H9 (cell line): ENCODE measurements at regions not wholly inside any gene's neighbourhood (a gene's known extent, or its start where the extent isn't known, plus 50 kb on each side); places are given as distances from the start of the nearest gene placed in this dataset.

ENCODE experiments used
- DNase-seq: peaks from one replicate; pipeline ENCODE4 v3.0.0-alpha.2; 2017
- H2AFZ ChIP-seq: one replicate; pipeline ENCODE4 v1.6.1; 2013; ENCODE audit warnings: mild to moderate bottlenecking, low read length, control low read depth, moderate library complexity
- H2AK5ac ChIP-seq: 2 replicates; pipeline ENCODE4 v1.6.1; 2013; ENCODE audit warnings: low read length, control low read depth, mixed read lengths; ENCODE audit not compliant: insufficient read length
- H2BK120ac ChIP-seq: one replicate; pipeline ENCODE4 v1.6.1; 2013; ENCODE audit warnings: low read depth, mild to moderate bottlenecking, low read length, control low read depth, inconsistent platforms; ENCODE audit not compliant: poor library complexity, severe bottlenecking
- H2BK12ac ChIP-seq: 2 replicates; pipeline ENCODE4 v1.6.1; 2013; ENCODE audit warnings: low read length, control low read depth, mixed read lengths, low read depth; ENCODE audit not compliant: insufficient read length
- H2BK15ac ChIP-seq: 2 replicates; pipeline ENCODE4 v1.6.1; 2013; ENCODE audit warnings: low read depth, low read length, control low read depth
- H2BK20ac ChIP-seq: one replicate; pipeline ENCODE4 v1.6.1; 2013; ENCODE audit warnings: low read depth, mild to moderate bottlenecking, low read length, control low read depth, inconsistent platforms; ENCODE audit not compliant: poor library complexity, severe bottlenecking
- H2BK5ac ChIP-seq: 2 replicates; pipeline ENCODE4 v1.6.1; 2013; ENCODE audit warnings: low read length, control low read depth, mixed read lengths; ENCODE audit not compliant: insufficient read length
- H3K14ac ChIP-seq: 2 replicates; pipeline ENCODE4 v1.6.1; 2013; ENCODE audit warnings: low read length, control low read depth; ENCODE audit not compliant: insufficient read depth
- H3K18ac ChIP-seq: 2 replicates; pipeline ENCODE4 v1.6.1; 2013; ENCODE audit warnings: low read depth, mild to moderate bottlenecking, mixed read lengths, low read length, control low read depth; ENCODE audit not compliant: insufficient read length
- H3K23ac ChIP-seq: 2 replicates; pipeline ENCODE4 v1.6.1; 2013; ENCODE audit warnings: low read length, control low read depth, mixed read lengths, low read depth; ENCODE audit not compliant: insufficient read length
- H3K23me2 ChIP-seq: 2 replicates; pipeline ENCODE4 v1.6.1; 2013; ENCODE audit warnings: low read depth, mild to moderate bottlenecking, mixed read lengths, low read length, control low read depth; ENCODE audit not compliant: insufficient read length, poor library complexity, severe bottlenecking
- H3K27ac ChIP-seq: 2 replicates; pipeline ENCODE4 v1.5.1; 2013; ENCODE audit warnings: low read length, control low read depth, mixed read lengths, low read depth; ENCODE audit not compliant: insufficient read length
- H3K27me3 ChIP-seq: 2 replicates; pipeline ENCODE4 v1.6.1; 2013; ENCODE audit warnings: low read length, control low read depth, inconsistent platforms; ENCODE audit not compliant: insufficient read depth
- H3K4ac ChIP-seq: 2 replicates; pipeline ENCODE4 v1.6.1; 2013; ENCODE audit warnings: low read depth, mild to moderate bottlenecking, control low read depth, inconsistent platforms, low read length, moderate library complexity
- H3K4me1 ChIP-seq: 2 replicates; pipeline ENCODE4 v1.6.1; 2013; ENCODE audit warnings: low read length, control low read depth, inconsistent platforms; ENCODE audit not compliant: insufficient read depth
- H3K4me2 ChIP-seq: 2 replicates; pipeline ENCODE4 v1.6.1; 2013; ENCODE audit warnings: low read length, control low read depth, mixed read lengths; ENCODE audit not compliant: insufficient read length, insufficient read depth
- H3K56ac ChIP-seq: 2 replicates; pipeline ENCODE4 v1.6.1; 2013; ENCODE audit warnings: low read depth, mild to moderate bottlenecking, mixed read lengths, low read length, control low read depth; ENCODE audit not compliant: insufficient read length
- H3K79me1 ChIP-seq: 2 replicates; pipeline ENCODE4 v1.6.1; 2013; ENCODE audit warnings: low read depth, mild to moderate bottlenecking, moderate library complexity, low read length, control low read depth, inconsistent platforms; ENCODE audit not compliant: insufficient read depth, poor library complexity, severe bottlenecking
- H3K79me2 ChIP-seq: 2 replicates; pipeline ENCODE4 v1.6.1; 2013; ENCODE audit warnings: low read length, control low read depth, inconsistent platforms; ENCODE audit not compliant: insufficient read depth
- H3K9ac ChIP-seq: 2 replicates; pipeline ENCODE4 v1.6.1; 2013; ENCODE audit warnings: low read length, control low read depth, mixed read lengths; ENCODE audit not compliant: insufficient read length; ENCODE audit errors: extremely low read depth
- H3K9me3 ChIP-seq: one replicate; pipeline ENCODE4 v1.6.1; 2013; ENCODE audit warnings: low read depth, low read length, inconsistent platforms; ENCODE audit not compliant: control insufficient read depth
- H3T11ph ChIP-seq: one replicate; pipeline ENCODE4 v1.6.1; 2013; ENCODE audit warnings: mild to moderate bottlenecking, low read length, control low read depth, inconsistent platforms
- H4K20me1 ChIP-seq: one replicate; pipeline ENCODE4 v1.6.1; 2013; ENCODE audit not compliant: control insufficient read depth, insufficient read length, insufficient read depth
- H4K5ac ChIP-seq: 2 replicates; pipeline ENCODE4 v1.6.1; 2013; ENCODE audit warnings: low read depth, mild to moderate bottlenecking, mixed read lengths, low read length, control low read depth; ENCODE audit not compliant: insufficient read length
- H4K8ac ChIP-seq: replicated peaks from 2 replicates; pipeline ENCODE4 v1.6.1; 2013; ENCODE audit warnings: low read length, control low read depth, mixed read lengths, low read depth; ENCODE audit not compliant: insufficient read length
- H4K91ac ChIP-seq: 2 replicates; pipeline ENCODE4 v1.6.1; 2013; ENCODE audit warnings: low read depth, mild to moderate bottlenecking, moderate library complexity, mixed read lengths, low read length, control low read depth; ENCODE audit not compliant: insufficient read length
- H3K27ac Mint-ChIP-seq, 3 experiments: 2 replicates in 2 of 3; 3 replicates in 1 of 3; pipeline ENCODE4 v1.8.0; 2020 to 2021; ENCODE audit warnings: mixed read lengths in 3 of 3, mild to moderate bottlenecking in 1 of 3, moderate library complexity in 1 of 3
- H3K27me3 Mint-ChIP-seq: 2 replicates; pipeline ENCODE4 v1.8.0; 2021; ENCODE audit warnings: low read depth, mild to moderate bottlenecking, moderate library complexity, mixed read lengths
- H3K36me3 Mint-ChIP-seq, 3 experiments: 2 replicates in 2 of 3; 3 replicates in 1 of 3; pipeline ENCODE4 v1.8.0; 2020 to 2021; ENCODE audit warnings: low read depth in 3 of 3, mixed read lengths in 3 of 3; ENCODE audit not compliant: insufficient read depth in 1 of 3
- H3K4me1 Mint-ChIP-seq, 2 experiments: 2 replicates each; pipeline ENCODE4 v1.8.0; 2020; ENCODE audit warnings: mixed read lengths in 2 of 2
- H3K4me3 Mint-ChIP-seq, 2 experiments: 2 replicates in 1 of 2; 3 replicates in 1 of 2; pipeline ENCODE4 v1.8.0; 2020 to 2021; ENCODE audit warnings: mild to moderate bottlenecking in 2 of 2, mixed read lengths in 2 of 2, moderate library complexity in 1 of 2
- H3K9me3 Mint-ChIP-seq, 2 experiments: 2 replicates in 1 of 2; 3 replicates in 1 of 2; pipeline ENCODE4 v1.8.0; 2020; ENCODE audit warnings: mild to moderate bottlenecking in 2 of 2, mixed read lengths in 2 of 2, moderate library complexity in 1 of 2
- WGBS: extraction: QIAGEN DNeasy Blood & Tissue Kit; methylation state at CpG from one replicate; pipeline ENCODE4 v1.1.7; 2013; ENCODE audit warnings: missing lambda C conversion rate, low lambda C conversion rate, mixed read lengths; ENCODE audit not compliant: insufficient read length; ENCODE audit errors: extremely low coverage; 5-methylcytosine and 5-hydroxymethylcytosine counted together
- TF ChIP-seq, protein P1 (sequence below): fragments of 200-600 bp; sonication (generic); conservative IDR thresholded peaks from 3 replicates; pipeline ENCODE4 v1.8.0; 2021; ENCODE audit warnings: antibody characterized with exemption, mild to moderate bottlenecking

DNA sequence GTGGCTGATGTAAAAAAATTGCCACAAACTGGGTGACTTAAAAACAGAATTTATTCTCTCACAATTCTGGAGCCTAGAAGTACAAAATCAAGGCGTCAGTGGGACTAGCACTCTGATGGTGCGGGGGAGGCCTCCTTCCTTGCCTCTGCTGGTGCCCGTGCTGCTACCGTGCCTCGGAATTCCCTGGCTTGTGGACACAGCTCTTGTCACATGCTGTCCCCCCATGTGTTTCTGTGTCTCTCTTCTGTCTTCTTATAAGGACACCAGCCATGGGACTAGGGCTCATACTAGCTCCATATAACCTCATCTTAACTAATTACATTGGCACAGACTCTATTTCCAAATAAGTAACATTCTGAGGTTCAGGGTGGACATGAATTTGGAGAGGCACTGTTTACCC is 242.3 kb upstream of the IRX2 start:
- Mint-ChIP-seq H3K4me3 (no peak overlapping the region), H3K27me3 (no peaks in the 10 kb centered on the region; the same call in 1 of the 2 replicates), H3K9me3 (no peaks in the 10 kb centered on the region), H3K27ac (no peak overlapping the region; a peak in 1 of 7 replicates), H3K36me3 (no peaks in the 10 kb centered on the region), H3K4me1 (peaks cover 15 to 19% of the 10 kb centered on the region in 2 experiments)
- Histone ChIP-seq H3K56ac (no peak overlapping the region), H3K9me3 (no peaks in the 10 kb centered on the region), H4K20me1 (no peaks in the 10 kb centered on the region), H2BK12ac (no peak overlapping the region), H2AK5ac (no peak overlapping the region), H3K23ac (no peak overlapping the region), H3K18ac (no peak overlapping the region), H3K23me2 (no peaks in the 10 kb centered on the region), H3K4me1 (no peaks in the 10 kb centered on the region), H3K27me3 (no peaks in the 10 kb centered on the region), H3K4ac (no peak overlapping the region), H3K14ac (no peak overlapping the region), H2BK20ac (no peak overlapping the region), H4K91ac (no peak overlapping the region), H3K79me1 (no peaks in the 10 kb centered on the region), H4K5ac (no peak overlapping the region), H3T11ph (no peak overlapping the region), H3K79me2 (no peaks in the 10 kb centered on the region), H2AFZ (no peak overlapping the region), H2BK5ac (no peak overlapping the region), H2BK120ac (no peak overlapping the region), H2BK15ac (no peak overlapping the region), H3K9ac (no peak overlapping the region), H3K4me2 (no peak overlapping the region), H4K8ac (no peak overlapping the region), H3K27ac (no peak overlapping the region)
- no peak for DNase-seq
- TF ChIP-seq, protein P1, sequence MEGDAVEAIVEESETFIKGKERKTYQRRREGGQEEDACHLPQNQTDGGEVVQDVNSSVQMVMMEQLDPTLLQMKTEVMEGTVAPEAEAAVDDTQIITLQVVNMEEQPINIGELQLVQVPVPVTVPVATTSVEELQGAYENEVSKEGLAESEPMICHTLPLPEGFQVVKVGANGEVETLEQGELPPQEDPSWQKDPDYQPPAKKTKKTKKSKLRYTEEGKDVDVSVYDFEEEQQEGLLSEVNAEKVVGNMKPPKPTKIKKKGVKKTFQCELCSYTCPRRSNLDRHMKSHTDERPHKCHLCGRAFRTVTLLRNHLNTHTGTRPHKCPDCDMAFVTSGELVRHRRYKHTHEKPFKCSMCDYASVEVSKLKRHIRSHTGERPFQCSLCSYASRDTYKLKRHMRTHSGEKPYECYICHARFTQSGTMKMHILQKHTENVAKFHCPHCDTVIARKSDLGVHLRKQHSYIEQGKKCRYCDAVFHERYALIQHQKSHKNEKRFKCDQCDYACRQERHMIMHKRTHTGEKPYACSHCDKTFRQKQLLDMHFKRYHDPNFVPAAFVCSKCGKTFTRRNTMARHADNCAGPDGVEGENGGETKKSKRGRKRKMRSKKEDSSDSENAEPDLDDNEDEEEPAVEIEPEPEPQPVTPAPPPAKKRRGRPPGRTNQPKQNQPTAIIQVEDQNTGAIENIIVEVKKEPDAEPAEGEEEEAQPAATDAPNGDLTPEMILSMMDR = no peak
- WGBS = no CpG with 5 or more reads among the region's 5 CpGs
